GM21515 (cell line): ENCODE measurements at regions not wholly inside any gene's neighbourhood (a gene's known extent, or its start where the extent isn't known, plus 50 kb on each side); places are given as distances from the start of the nearest gene placed in this dataset.

ENCODE experiments used
- ATAC-seq: cut with Tn5 transposase; IDR thresholded peaks from one replicate; pipeline ENCODE4 v1.9.1; 2021; ENCODE audit not compliant: unreplicated experiment

DNA sequence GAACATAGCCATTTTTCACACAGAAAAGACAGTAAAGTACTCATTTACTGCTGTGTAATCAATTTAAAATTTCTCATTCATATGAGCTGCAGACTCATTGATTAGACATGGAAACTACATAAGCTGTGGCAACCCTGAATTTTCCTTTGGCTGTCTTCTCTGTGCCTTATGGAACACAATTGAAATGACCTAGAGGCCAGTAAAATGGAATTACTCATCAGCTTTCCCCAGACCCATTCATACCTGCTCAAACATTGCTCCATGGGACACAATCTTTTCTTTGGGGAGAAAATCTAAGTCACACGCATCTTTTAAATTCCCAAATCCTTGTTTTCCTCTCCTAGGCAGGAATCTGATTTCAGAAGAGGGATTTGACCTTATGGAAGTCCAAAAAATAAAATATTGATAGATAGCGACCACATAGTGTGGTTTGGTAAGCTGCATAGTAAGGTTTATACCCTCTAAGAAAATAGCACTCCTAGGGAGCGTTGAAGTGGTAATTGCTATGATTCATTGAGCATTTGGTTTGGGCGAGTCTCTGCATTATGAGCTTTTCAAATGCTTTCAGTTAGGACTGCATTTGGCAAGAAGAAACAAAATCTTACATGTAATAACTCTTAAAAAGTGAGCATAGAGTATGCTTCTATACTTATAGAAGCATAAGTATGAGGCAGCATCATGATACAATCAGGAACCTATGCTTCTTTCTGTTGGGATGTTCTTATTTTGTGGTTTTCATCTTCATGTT is 243.4 kb upstream of the GADL1 start:
- ATAC-seq: no peak

- ATAC-seq: no peak
These were observed 246.0 kb upstream of the GADL1 start for GRCh38 chr3:31140470-31140869.

GRCh38 chr3:31142139-31142538 is 247.7 kb upstream of the GADL1 start:
- ATAC-seq: no peak

- ATAC-seq: no peak
These were observed 248.1 kb upstream of the GADL1 start for GRCh38 chr3:31142543-31142942.

- ATAC-seq: no peak
These were observed 250.6 kb upstream of the GADL1 start for GRCh38 chr3:31145062-31145461.

GRCh38 chr3:31147550-31147949 is 253.1 kb upstream of the GADL1 start:
- ATAC-seq: no peak

DNA sequence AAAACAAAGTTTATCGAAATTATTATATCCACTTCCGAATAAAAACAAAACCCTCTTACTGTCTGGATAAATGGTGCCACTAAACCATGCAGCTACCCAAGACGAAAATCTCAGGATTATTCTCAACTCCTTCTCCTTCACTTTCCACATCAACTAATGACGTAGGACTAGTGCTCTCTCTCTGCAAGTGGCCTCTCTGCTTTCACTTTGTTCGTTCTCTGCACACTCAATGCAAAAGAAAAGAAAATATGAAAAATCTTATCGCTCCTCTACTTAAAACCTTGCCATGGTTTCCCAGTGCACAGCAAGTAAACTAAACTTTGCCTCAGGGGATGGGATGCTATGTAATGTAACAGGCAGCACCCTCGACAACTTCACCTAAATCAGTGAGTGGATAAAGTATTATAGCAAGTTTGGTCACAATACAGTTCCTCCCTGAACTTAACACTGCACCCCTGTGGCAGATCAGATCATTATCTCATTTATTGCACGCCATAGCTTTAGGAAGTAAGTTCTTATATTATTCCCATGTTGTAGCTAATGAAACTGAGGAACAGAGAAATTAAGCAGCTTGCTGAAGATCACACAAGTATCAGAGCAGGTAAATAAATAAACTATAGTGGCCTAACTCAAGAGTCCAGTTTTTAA is 262.7 kb upstream of the GADL1 start:
- ATAC-seq: no peak

DNA sequence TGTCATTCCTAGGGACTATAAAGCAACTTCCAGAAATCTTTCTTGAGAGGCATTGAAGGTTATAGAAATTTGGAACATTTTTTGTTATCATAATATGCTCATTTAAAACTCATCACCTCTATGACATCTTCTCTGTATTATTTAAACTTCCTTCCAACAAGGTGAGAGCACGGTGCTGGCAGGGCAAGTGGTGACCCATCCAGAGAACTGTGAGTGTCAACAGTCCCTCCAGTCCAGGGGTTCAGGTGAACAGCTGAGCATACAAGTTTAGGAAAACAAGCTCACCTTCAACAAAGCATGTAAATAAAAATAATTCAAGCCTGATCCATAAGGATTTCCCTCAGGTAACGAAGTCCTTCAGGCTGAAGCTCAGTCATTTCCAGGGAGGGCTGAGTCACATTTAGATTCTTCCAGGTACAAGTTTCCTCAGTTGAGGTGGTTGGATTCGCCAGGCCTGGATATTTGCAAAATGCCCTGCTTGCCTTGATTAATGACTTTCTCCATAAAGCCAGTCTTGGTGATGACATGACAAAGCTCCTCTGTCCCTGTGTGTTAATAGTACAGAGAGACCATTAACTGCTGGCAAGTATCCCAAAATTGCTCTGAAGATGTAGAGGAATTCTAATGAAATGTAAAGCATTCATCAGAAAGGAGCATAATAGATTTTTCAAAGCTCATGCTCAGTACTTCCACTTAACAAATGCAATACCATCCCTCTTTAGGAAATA is 263.6 kb upstream of the GADL1 start:
- no peak for ATAC-seq

DNA sequence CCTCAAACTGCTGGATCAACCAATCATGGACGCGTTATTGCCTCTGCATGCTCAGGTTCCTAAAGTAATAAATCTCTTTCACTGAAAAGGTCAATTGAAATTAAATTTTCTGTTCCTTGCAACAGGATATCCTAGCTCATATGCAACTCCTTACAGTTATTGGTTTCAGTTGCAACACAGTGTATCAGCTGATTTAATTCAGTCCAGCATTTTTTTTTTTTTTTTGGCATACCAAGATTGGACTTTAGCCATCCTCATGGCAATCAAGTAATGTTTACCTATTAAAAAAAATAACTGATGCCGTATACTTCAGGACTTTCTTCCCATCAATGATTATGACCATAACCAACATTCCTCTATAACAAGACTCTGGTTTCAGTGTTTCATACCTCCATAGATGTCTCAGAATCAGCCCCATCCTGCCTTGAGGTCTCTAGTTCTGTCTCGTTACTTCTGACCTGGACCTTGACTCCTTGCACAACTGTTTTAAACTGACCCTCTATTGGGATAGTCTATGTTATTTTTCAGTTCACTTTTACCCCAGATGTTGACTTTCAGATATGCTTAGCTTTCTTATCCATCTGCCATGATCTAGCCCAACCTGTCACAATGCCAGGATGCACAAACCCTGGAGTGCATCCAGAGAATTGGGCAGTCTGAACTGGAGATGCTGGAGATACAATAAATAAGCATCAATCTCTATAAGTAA is 265.0 kb upstream of the GADL1 start:
- no peak for ATAC-seq

DNA sequence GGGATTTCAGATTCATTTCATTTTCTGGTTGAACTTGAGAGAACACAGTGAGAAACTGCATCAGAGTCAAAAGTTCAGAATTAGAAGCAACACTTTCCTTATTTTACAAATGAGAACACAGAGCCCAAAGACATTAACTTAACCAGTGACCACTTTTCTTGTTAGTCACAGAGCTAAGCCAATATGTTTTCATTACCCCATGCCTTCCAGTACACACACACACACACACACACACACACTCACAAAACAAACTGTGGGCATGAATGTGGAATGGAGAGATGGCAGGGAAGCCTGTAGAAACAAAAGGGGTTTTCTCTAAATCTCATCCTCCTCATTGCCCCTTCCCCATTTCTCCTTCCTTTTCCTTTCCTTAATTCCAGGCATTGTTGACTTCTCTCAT is 267.4 kb upstream of the GADL1 start:
- no peak for ATAC-seq

DNA sequence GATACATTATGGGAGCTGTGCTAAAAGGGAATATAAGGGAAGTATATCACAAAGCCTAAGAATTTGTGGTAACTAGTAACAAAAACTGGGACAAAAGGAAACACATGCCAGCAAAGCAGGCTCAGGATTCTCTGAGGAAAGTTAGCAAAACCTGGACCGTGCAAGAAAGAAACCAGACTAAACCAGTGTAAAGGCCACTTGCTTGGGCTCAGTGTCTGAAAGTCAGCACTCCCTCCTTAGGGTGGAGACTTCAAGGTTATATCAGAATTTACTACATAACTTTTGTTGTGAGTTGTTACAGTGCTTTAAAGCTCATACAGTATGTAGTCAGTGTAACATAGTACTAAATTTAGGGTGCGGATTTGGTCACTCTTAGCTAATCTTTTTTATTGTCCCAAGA is 269.9 kb upstream of the GADL1 start:
- ATAC-seq: no peak

DNA sequence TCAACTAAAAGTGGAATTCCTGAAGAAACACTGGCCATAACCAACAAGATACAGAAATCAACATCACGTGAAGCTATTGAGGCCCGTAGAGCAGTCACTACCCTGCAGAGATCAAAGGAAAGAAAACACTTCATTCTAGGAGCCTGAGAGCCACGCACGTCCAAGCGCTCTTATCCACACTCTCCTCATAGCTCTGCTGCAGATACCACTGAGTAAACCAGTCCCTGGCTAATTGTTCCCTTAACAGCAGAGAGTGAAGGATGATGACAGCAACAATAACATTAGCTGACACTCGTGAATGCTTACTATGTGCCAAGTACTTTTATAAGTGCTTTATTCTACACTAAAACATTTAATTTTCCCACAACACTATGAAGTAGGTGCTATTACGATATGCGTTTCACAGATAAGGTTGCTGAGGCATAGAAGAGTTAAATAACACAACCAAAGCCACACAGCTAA is 271.0 kb upstream of the GADL1 start:
- ATAC-seq: no peak

- ATAC-seq: no peak
These were observed 271.9 kb upstream of the GADL1 start for GRCh38 chr3:31166249-31166885.

DNA sequence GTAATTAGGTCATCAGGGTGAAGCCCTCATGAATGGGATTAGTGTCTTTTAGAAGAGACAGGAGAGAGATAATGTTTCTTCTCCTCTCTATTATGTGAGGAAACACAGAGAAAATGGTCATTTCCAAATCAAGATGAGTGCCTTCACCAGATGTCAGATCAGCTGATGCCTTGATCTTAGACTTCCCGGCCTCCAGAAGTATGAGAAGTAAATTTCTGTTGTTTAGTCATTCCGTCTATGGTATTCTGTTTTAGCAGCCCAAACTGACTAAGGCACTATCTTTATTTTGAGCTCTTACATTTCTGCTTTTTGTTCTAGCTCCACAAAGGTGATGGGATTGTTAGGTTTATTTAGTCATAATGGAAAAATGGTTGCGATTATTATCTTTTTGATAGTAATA is 273.2 kb upstream of the GADL1 start:
- ATAC-seq: no peak

DNA sequence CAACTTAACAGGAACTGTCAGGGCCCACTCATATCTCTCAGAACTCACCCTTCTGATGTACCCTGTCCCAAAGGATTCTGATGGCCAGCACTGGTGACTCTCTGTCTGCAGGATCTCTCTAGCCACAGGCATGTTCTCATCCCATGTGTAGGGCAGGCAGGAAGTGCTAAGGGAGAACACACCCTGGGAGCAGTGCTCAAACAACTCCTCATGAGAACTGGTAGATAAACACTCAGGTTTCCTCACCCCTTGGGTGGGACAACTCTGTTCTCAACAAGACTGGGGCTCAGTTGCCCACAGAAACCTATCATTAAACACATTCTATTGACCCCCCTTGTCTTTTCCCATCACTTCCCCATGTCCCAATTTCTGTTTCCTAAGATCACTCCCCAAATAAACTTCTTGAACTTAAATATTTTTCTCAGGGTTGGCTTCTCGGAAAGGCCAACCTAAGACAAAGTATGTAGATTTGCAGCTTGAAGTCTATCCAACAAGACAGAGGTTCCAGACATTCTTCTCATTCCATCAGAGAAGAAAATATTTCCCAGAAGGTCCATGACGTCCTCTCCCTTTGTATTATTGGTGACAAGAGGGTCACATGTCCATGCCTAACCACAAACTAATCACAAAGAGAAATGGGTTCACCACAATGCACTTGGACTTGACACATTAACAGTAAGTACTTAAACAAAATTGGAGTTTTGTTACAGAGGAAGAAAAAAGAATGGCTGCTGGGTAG is 276.6 kb upstream of the GADL1 start:
- ATAC-seq: no peak

DNA sequence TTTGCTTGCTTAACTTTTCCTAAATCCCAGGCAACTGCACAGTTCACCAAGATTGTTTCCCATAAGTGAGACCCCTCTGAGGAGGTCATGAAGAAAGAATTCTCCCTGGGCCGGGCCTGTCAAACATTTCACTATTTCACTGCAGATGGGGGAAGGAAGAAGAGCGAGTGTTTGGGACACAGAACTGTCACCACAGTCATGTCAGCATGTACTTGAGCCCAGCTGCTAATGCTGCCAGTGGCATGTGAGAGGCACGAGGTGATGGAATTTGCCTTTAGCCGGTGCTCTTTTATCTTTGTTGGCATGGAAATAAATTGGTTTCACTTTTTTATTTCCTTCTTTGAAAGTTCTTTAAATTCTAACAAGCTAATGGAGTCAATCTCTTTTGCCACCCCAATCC is 277.9 kb upstream of the GADL1 start:
- ATAC-seq: no peak

- ATAC-seq: no peak
These were observed 278.8 kb upstream of the GADL1 start for GRCh38 chr3:31173118-31173718.

DNA sequence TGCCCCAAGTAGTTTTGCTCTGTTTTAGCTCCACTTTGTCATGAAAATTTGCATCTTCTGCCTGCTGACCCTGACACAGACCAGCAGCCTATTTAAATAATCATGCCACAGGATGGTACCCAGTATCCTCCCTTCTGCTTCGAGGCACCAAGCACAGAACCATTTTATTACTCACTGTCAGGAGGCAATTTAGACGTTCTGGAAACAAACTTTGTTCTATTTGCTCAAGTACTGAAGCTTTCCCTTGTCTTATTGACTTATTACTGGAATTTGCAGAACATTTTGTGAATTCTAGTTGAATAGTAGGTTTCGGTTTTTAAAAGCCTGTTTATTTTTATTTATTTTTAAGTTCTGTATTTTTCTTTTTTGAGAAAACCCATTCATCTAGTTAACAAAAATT is 279.6 kb upstream of the GADL1 start:
- no peak for ATAC-seq

GRCh38 chr3:31176045-31176444 is 281.6 kb upstream of the GADL1 start:
- ATAC-seq: no peak

DNA sequence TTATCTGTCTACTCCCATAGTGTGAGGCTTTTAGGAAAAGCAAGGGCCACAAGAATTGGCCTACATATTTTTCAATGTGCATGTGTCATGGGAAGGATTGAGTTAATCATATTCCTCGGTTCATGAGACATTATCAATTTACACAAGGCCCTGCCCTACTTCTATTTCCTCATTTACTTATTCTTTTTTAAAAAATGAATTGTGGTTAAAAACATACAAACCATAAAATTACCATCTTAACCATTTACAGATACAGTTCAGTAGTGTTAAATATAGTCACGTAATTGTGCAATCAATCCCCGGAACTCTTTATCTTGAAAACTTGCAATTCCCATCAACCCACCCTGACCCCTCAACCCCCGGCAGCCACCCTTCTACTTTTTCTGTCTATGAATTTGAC is 284.0 kb upstream of the GADL1 start:
- no peak for ATAC-seq
